Activated T-helper 2 cell treated with anti-CD3 and anti-CD28 coated beads, Interferon-gamma antibody, Interleukin-2, Interleukin-4, amounts not matched to agents 10 μg/mL and 5 μg/mL and 100 μg/mL, durations not matched to agents 14 hours and 24 hours and 36 hours (primary cell): ENCODE measurements at regions not wholly inside any gene's neighbourhood (a gene's known extent, or its start where the extent isn't known, plus 50 kb on each side); places are given as distances from the start of the nearest gene placed in this dataset.
"Not testable (repeated sequence)": the region's sequence is repeated elsewhere in the genome, so short reads cannot be mapped to it uniquely, and the experiment has no call there.

Experiments used
- DNase-seq: peaks from one replicate; pipeline ENCODE4 v3.0.0; 2021; ENCODE audit warnings: low spot score
- H3K27ac Mint-ChIP-seq: one replicate; pipeline ENCODE4 v1.8.0; 2021; ENCODE audit warnings: mixed read lengths
- H3K27me3 Mint-ChIP-seq: one replicate; pipeline ENCODE4 v1.8.0; 2021; ENCODE audit warnings: low read depth, mixed read lengths
- H3K36me3 Mint-ChIP-seq: one replicate; pipeline ENCODE4 v1.8.0; 2021; ENCODE audit warnings: low read depth, mixed read lengths
- H3K4me1 Mint-ChIP-seq: one replicate; pipeline ENCODE4 v1.8.0; 2021; ENCODE audit warnings: low read depth, mixed read lengths
- H3K4me3 Mint-ChIP-seq: one replicate; pipeline ENCODE4 v1.8.0; 2021; ENCODE audit warnings: low read depth, mild to moderate bottlenecking, moderate library complexity, mixed read lengths
- H3K9me3 Mint-ChIP-seq: one replicate; pipeline ENCODE4 v1.8.0; 2021; ENCODE audit warnings: mixed read lengths
- intact Hi-C: fragments of 100-400 bp; cut with micrococcal nuclease; formaldehyde crosslinking; loops from one replicate; pipeline ENCODE4 v1.15.1; 2023

- Mint-ChIP-seq H3K9me3 (no peaks in the 10 kb centered on the region), H3K27ac (no peak overlapping the region), H3K36me3 (no peaks in the 10 kb centered on the region), H3K4me1 (peaks cover 1% of the 10 kb centered on the region), H3K27me3 (peaks cover 8% of the 10 kb centered on the region), H3K4me3 (no peak overlapping the region)
- no peak for DNase-seq
- intact Hi-C loops, result no loop called here
These were observed 74.8 kb downstream of the TANC2 start for GRCh38 chr17:63040816-63041215.

GRCh38 chr17:63041251-63041650, 75.2 kb downstream of the TANC2 start:
- peaks cover 8% of the 10 kb centered on the region for H3K27me3 Mint-ChIP-seq
- no peak overlapping the region for H3K4me3 Mint-ChIP-seq
- intact Hi-C loops, result no loop called here
- DNase-seq, result no peak
- H3K9me3 Mint-ChIP-seq, result no peaks in the 10 kb centered on the region
- no peak overlapping the region for H3K27ac Mint-ChIP-seq
- H3K36me3 Mint-ChIP-seq, result no peaks in the 10 kb centered on the region
- no peaks in the 10 kb centered on the region for H3K4me1 Mint-ChIP-seq

- DNase-seq, result no peak
- Mint-ChIP-seq H3K9me3 (no peaks in the 10 kb centered on the region), H3K36me3 (no peaks in the 10 kb centered on the region), H3K4me1 (no peaks in the 10 kb centered on the region), H3K27ac (no peak overlapping the region), H3K4me3 (no peak overlapping the region), H3K27me3 (peaks cover 8% of the 10 kb centered on the region)
- intact Hi-C loops, result no loop called here
These were observed 75.7 kb downstream of the TANC2 start for GRCh38 chr17:63041722-63042121.

GRCh38 chr17:63042256-63042812, 76.3 kb downstream of the TANC2 start:
- Mint-ChIP-seq H3K9me3 (no peaks in the 10 kb centered on the region), H3K27me3 (peaks cover 8% of the 10 kb centered on the region), H3K4me1 (no peaks in the 10 kb centered on the region), H3K4me3 (no peak overlapping the region), H3K27ac (no peak overlapping the region), H3K36me3 (no peaks in the 10 kb centered on the region)
- no peak for DNase-seq
- intact Hi-C loops, result no loop called here

- H3K27ac Mint-ChIP-seq, H3K27me3 Mint-ChIP-seq, intact Hi-C loops, H3K4me3 Mint-ChIP-seq, H3K4me1 Mint-ChIP-seq, H3K9me3 Mint-ChIP-seq, H3K36me3 Mint-ChIP-seq, DNase-seq: not testable (repeated sequence)
These were observed 91.5 kb downstream of the TANC2 start for GRCh38 chr17:63057560-63057959.

GRCh38 chr17:63066158-63066813, 100.3 kb downstream of the TANC2 start:
- no peaks in the 10 kb centered on the region for H3K36me3 Mint-ChIP-seq
- intact Hi-C loops, result no loop called here
- H3K4me1 Mint-ChIP-seq, result peaks cover 2% of the 10 kb centered on the region
- no peak overlapping the region for H3K27ac Mint-ChIP-seq
- no peaks in the 10 kb centered on the region for H3K9me3 Mint-ChIP-seq
- no peak overlapping the region for H3K4me3 Mint-ChIP-seq
- no peak for DNase-seq
- H3K27me3 Mint-ChIP-seq, result peaks cover 2% of the 10 kb centered on the region

- DNase-seq, result no peak
- Mint-ChIP-seq H3K4me3 (no peak overlapping the region), H3K27ac (no peak overlapping the region), H3K9me3 (no peaks in the 10 kb centered on the region), H3K27me3 (peaks cover 3% of the 10 kb centered on the region), H3K36me3 (no peaks in the 10 kb centered on the region), H3K4me1 (peaks cover 4% of the 10 kb centered on the region)
- intact Hi-C loops, result no loop called here
These were observed 103.2 kb downstream of the TANC2 start for GRCh38 chr17:63069245-63069644.

GRCh38 chr17:63070031-63070430, 104.0 kb downstream of the TANC2 start:
- H3K27me3 Mint-ChIP-seq, result peaks cover 3% of the 10 kb centered on the region
- DNase-seq, result no peak
- no peak overlapping the region for H3K4me3 Mint-ChIP-seq
- no peaks in the 10 kb centered on the region for H3K36me3 Mint-ChIP-seq
- intact Hi-C loops, result no loop called here
- H3K9me3 Mint-ChIP-seq, result no peaks in the 10 kb centered on the region
- H3K4me1 Mint-ChIP-seq, result peaks cover 4% of the 10 kb centered on the region
- H3K27ac Mint-ChIP-seq, result no peak overlapping the region

- H3K9me3 Mint-ChIP-seq, result no peaks in the 10 kb centered on the region
- no peak for DNase-seq
- no peaks in the 10 kb centered on the region for H3K36me3 Mint-ChIP-seq
- H3K27ac Mint-ChIP-seq, result no peak overlapping the region
- H3K27me3 Mint-ChIP-seq, result peaks cover 3% of the 10 kb centered on the region
- intact Hi-C loops, result no loop called here
- H3K4me3 Mint-ChIP-seq, result no peak overlapping the region
- peaks cover 6% of the 10 kb centered on the region for H3K4me1 Mint-ChIP-seq
These were observed 105.8 kb downstream of the TANC2 start for GRCh38 chr17:63071797-63072196.

- peaks cover 4% of the 10 kb centered on the region for H3K4me1 Mint-ChIP-seq
- H3K4me3 Mint-ChIP-seq, result no peak overlapping the region
- no peak overlapping the region for H3K27ac Mint-ChIP-seq
- no peaks in the 10 kb centered on the region for H3K9me3 Mint-ChIP-seq
- intact Hi-C loops, result no loop called here
- H3K27me3 Mint-ChIP-seq, result peaks cover 7% of the 10 kb centered on the region
- DNase-seq, result no peak
- H3K36me3 Mint-ChIP-seq, result no peaks in the 10 kb centered on the region
These were observed 109.9 kb downstream of the TANC2 start for GRCh38 chr17:63075969-63076368.

- H3K27me3 Mint-ChIP-seq, result peaks cover 5% of the 10 kb centered on the region
- no peak overlapping the region for H3K27ac Mint-ChIP-seq
- no peaks in the 10 kb centered on the region for H3K36me3 Mint-ChIP-seq
- H3K4me1 Mint-ChIP-seq, result peaks cover 3% of the 10 kb centered on the region
- no peak overlapping the region for H3K4me3 Mint-ChIP-seq
- no peak for DNase-seq
- no peaks in the 10 kb centered on the region for H3K9me3 Mint-ChIP-seq
- intact Hi-C loops, result no loop called here
These were observed 112.7 kb downstream of the TANC2 start for GRCh38 chr17:63078707-63079106.

- Mint-ChIP-seq H3K9me3 (no peaks in the 10 kb centered on the region), H3K36me3 (no peaks in the 10 kb centered on the region), H3K27ac (no peak overlapping the region), H3K27me3 (peaks cover 5% of the 10 kb centered on the region), H3K4me1 (no peaks in the 10 kb centered on the region), H3K4me3 (no peak overlapping the region)
- DNase-seq, result no peak
- intact Hi-C loops, result loop anchor here (1.0 kb wide), 1 partner anchor 324 kb away; no protein-coding TSS in a partner anchor
These were observed 116.3 kb downstream of the TANC2 start for GRCh38 chr17:63082273-63082861.

- Mint-ChIP-seq H3K4me3 (no peak overlapping the region), H3K4me1 (no peaks in the 10 kb centered on the region), H3K9me3 (no peaks in the 10 kb centered on the region), H3K36me3 (no peaks in the 10 kb centered on the region), H3K27ac (no peak overlapping the region), H3K27me3 (peaks cover 4% of the 10 kb centered on the region)
- intact Hi-C loops, result loop anchor here (1.0 kb wide), 1 partner anchor 323 kb away; no protein-coding TSS in a partner anchor
- DNase-seq, result no peak
These were observed 116.9 kb downstream of the TANC2 start for GRCh38 chr17:63082952-63083351.
